ENCODE measurements at regions not wholly inside any gene's neighbourhood (a gene's known extent, or its start where the extent isn't known, plus 50 kb on each side); places are given as distances from the start of the nearest gene placed in this dataset.

GRCh38 chr15:29473621-29474105, 204.0 kb upstream of the NSMCE3 start:
- ATAC-seq = no peak
- Mint-ChIP-seq H3K4me1 (no peaks in the 10 kb centered on the region), H3K4me3 (no peak overlapping the region), H3K9me3 (no peaks in the 10 kb centered on the region), H3K27ac (no peak overlapping the region), H3K27me3 (no peaks in the 10 kb centered on the region), H3K36me3 (ENCODE audit: low read depth) (no peaks in the 10 kb centered on the region)
- no peak for DNase-seq

- ATAC-seq (no peak), DNase-seq (no peak)
- H3K27ac Mint-ChIP-seq = no peak overlapping the region
- H3K4me3 Mint-ChIP-seq = no peak overlapping the region
- H3K36me3 Mint-ChIP-seq (ENCODE audit: low read depth) = no peaks in the 10 kb centered on the region
- no peaks in the 10 kb centered on the region for H3K4me1 Mint-ChIP-seq
- no peaks in the 10 kb centered on the region for H3K9me3 Mint-ChIP-seq
- no peaks in the 10 kb centered on the region for H3K27me3 Mint-ChIP-seq
These were observed 203.4 kb upstream of the NSMCE3 start for GRCh38 chr15:29472901-29473445.

GRCh38 chr15:29471757-29472156, 202.1 kb upstream of the NSMCE3 start:
- ATAC-seq (no peak), DNase-seq (no peak)
- no peaks in the 10 kb centered on the region for H3K36me3 Mint-ChIP-seq (ENCODE audit: low read depth)
- H3K9me3 Mint-ChIP-seq = no peaks in the 10 kb centered on the region
- no peaks in the 10 kb centered on the region for H3K4me1 Mint-ChIP-seq
- H3K27ac Mint-ChIP-seq = no peak overlapping the region
- H3K27me3 Mint-ChIP-seq = no peaks in the 10 kb centered on the region
- H3K4me3 Mint-ChIP-seq = no peak overlapping the region

- ATAC-seq (no peak), DNase-seq (no peak)
- H3K27ac Mint-ChIP-seq = no peak overlapping the region
- no peaks in the 10 kb centered on the region for H3K36me3 Mint-ChIP-seq (ENCODE audit: low read depth)
- H3K9me3 Mint-ChIP-seq = no peaks in the 10 kb centered on the region
- no peak overlapping the region for H3K4me3 Mint-ChIP-seq
- no peaks in the 10 kb centered on the region for H3K4me1 Mint-ChIP-seq
- H3K27me3 Mint-ChIP-seq = no peaks in the 10 kb centered on the region
These were observed 201.7 kb upstream of the NSMCE3 start for GRCh38 chr15:29471306-29471705.

GRCh38 chr15:29470794-29471193, 201.2 kb upstream of the NSMCE3 start:
- H3K4me1 Mint-ChIP-seq = no peaks in the 10 kb centered on the region
- ATAC-seq = no peak
- peaks cover 1% of the 10 kb centered on the region for H3K27me3 Mint-ChIP-seq
- H3K4me3 Mint-ChIP-seq = no peak overlapping the region
- no peaks in the 10 kb centered on the region for H3K9me3 Mint-ChIP-seq
- no peaks in the 10 kb centered on the region for H3K36me3 Mint-ChIP-seq (ENCODE audit: low read depth)
- no peak for DNase-seq
- H3K27ac Mint-ChIP-seq = no peak overlapping the region

- ATAC-seq = no peak
- no peak for DNase-seq
- H3K27me3 Mint-ChIP-seq = peaks cover 1% of the 10 kb centered on the region
- no peaks in the 10 kb centered on the region for H3K4me1 Mint-ChIP-seq
- H3K9me3 Mint-ChIP-seq = no peaks in the 10 kb centered on the region
- H3K27ac Mint-ChIP-seq = no peak overlapping the region
- no peak overlapping the region for H3K4me3 Mint-ChIP-seq
- H3K36me3 Mint-ChIP-seq (ENCODE audit: low read depth) = no peaks in the 10 kb centered on the region
These were observed 200.7 kb upstream of the NSMCE3 start for GRCh38 chr15:29470311-29470710.

- Mint-ChIP-seq H3K9me3 (no peaks in the 10 kb centered on the region), H3K4me1 (no peaks in the 10 kb centered on the region), H3K36me3 (ENCODE audit: low read depth) (no peaks in the 10 kb centered on the region), H3K27ac (no peak overlapping the region), H3K27me3 (peaks cover 1% of the 10 kb centered on the region), H3K4me3 (no peak overlapping the region)
- DNase-seq (no peak), ATAC-seq (no peak)
These were observed 199.3 kb upstream of the NSMCE3 start for GRCh38 chr15:29468899-29469298.

GRCh38 chr15:29467091-29467490, 197.5 kb upstream of the NSMCE3 start:
- DNase-seq (no peak), ATAC-seq (no peak)
- Mint-ChIP-seq H3K4me1 (no peaks in the 10 kb centered on the region), H3K36me3 (ENCODE audit: low read depth) (no peaks in the 10 kb centered on the region), H3K4me3 (no peak overlapping the region), H3K27me3 (peaks cover 1% of the 10 kb centered on the region), H3K9me3 (no peaks in the 10 kb centered on the region), H3K27ac (no peak overlapping the region)

GRCh38 chr15:29466292-29466691, 196.7 kb upstream of the NSMCE3 start:
- H3K4me1 Mint-ChIP-seq = no peaks in the 10 kb centered on the region
- no peak overlapping the region for H3K4me3 Mint-ChIP-seq
- H3K27me3 Mint-ChIP-seq = peaks cover 1% of the 10 kb centered on the region
- H3K9me3 Mint-ChIP-seq = no peaks in the 10 kb centered on the region
- DNase-seq = no peak
- no peaks in the 10 kb centered on the region for H3K36me3 Mint-ChIP-seq (ENCODE audit: low read depth)
- ATAC-seq = no peak
- no peak overlapping the region for H3K27ac Mint-ChIP-seq

- Mint-ChIP-seq H3K4me1 (no peaks in the 10 kb centered on the region), H3K36me3 (ENCODE audit: low read depth) (no peaks in the 10 kb centered on the region), H3K9me3 (no peaks in the 10 kb centered on the region), H3K27ac (no peak overlapping the region), H3K4me3 (no peak overlapping the region), H3K27me3 (peaks cover 1% of the 10 kb centered on the region)
- ATAC-seq = no peak
- no peak for DNase-seq
These were observed 196.2 kb upstream of the NSMCE3 start for GRCh38 chr15:29465816-29466215.

- no peak overlapping the region for H3K27ac Mint-ChIP-seq
- H3K4me1 Mint-ChIP-seq = no peaks in the 10 kb centered on the region
- no peak overlapping the region for H3K4me3 Mint-ChIP-seq
- DNase-seq (no peak), ATAC-seq (no peak)
- no peaks in the 10 kb centered on the region for H3K36me3 Mint-ChIP-seq (ENCODE audit: low read depth)
- H3K9me3 Mint-ChIP-seq = no peaks in the 10 kb centered on the region
- peaks cover 1% of the 10 kb centered on the region for H3K27me3 Mint-ChIP-seq
These were observed 195.6 kb upstream of the NSMCE3 start for GRCh38 chr15:29465196-29465595.

GRCh38 chr15:29461877-29462276, 192.3 kb upstream of the NSMCE3 start:
- no peak for ATAC-seq
- Mint-ChIP-seq H3K27ac (no peak overlapping the region), H3K4me3 (no peak overlapping the region), H3K27me3 (peaks cover 1% of the 10 kb centered on the region), H3K36me3 (ENCODE audit: low read depth) (no peaks in the 10 kb centered on the region), H3K9me3 (no peaks in the 10 kb centered on the region), H3K4me1 (no peaks in the 10 kb centered on the region)
- DNase-seq = no peak

- Mint-ChIP-seq H3K4me1 (peaks cover 6% of the 10 kb centered on the region), H3K27me3 (no peaks in the 10 kb centered on the region), H3K4me3 (no peak overlapping the region), H3K9me3 (no peaks in the 10 kb centered on the region), H3K36me3 (ENCODE audit: low read depth) (no peaks in the 10 kb centered on the region), H3K27ac (no peak overlapping the region)
- DNase-seq (no peak), ATAC-seq (no peak)
These were observed 188.7 kb upstream of the NSMCE3 start for GRCh38 chr15:29458361-29458760.

GRCh38 chr15:29457729-29458128, 188.1 kb upstream of the NSMCE3 start:
- peaks cover 10% of the 10 kb centered on the region for H3K4me1 Mint-ChIP-seq
- no peak overlapping the region for H3K4me3 Mint-ChIP-seq
- H3K36me3 Mint-ChIP-seq (ENCODE audit: low read depth) = no peaks in the 10 kb centered on the region
- H3K27ac Mint-ChIP-seq = no peak overlapping the region
- ATAC-seq (no peak), DNase-seq (no peak)
- H3K9me3 Mint-ChIP-seq = no peaks in the 10 kb centered on the region
- no peaks in the 10 kb centered on the region for H3K27me3 Mint-ChIP-seq

- no peak overlapping the region for H3K27ac Mint-ChIP-seq
- DNase-seq (no peak), ATAC-seq (no peak)
- H3K27me3 Mint-ChIP-seq = no peaks in the 10 kb centered on the region
- no peak overlapping the region for H3K4me3 Mint-ChIP-seq
- peaks cover 13% of the 10 kb centered on the region for H3K4me1 Mint-ChIP-seq
- H3K9me3 Mint-ChIP-seq = no peaks in the 10 kb centered on the region
- H3K36me3 Mint-ChIP-seq (ENCODE audit: low read depth) = no peaks in the 10 kb centered on the region
These were observed 187.3 kb upstream of the NSMCE3 start for GRCh38 chr15:29456964-29457363.

- Mint-ChIP-seq H3K4me3 (no peak overlapping the region), H3K36me3 (ENCODE audit: low read depth) (no peaks in the 10 kb centered on the region), H3K27ac (no peak overlapping the region), H3K4me1 (peaks cover 13% of the 10 kb centered on the region), H3K27me3 (no peaks in the 10 kb centered on the region), H3K9me3 (no peaks in the 10 kb centered on the region)
- DNase-seq (no peak), ATAC-seq (no peak)
These were observed 186.6 kb upstream of the NSMCE3 start for GRCh38 chr15:29456255-29456654.

Data from activated naive CD8-positive, alpha-beta T cell treated with anti-CD3 and anti-CD28 coated beads, Interleukin-2, amount 50 U/mL, for 24 hours (primary cell).